K562 (cell line): ENCODE measurements at regions not wholly inside any gene's neighbourhood (a gene's known extent, or its start where the extent isn't known, plus 50 kb on each side); places are given as distances from the start of the nearest gene placed in this dataset.

Source experiments
- ATAC-seq: fragments of 200-7000 bp; cut with Tn5 transposase; 3 replicates; pipeline ENCODE4 v1.9.1; 2020; ENCODE audit warnings: moderate library complexity
- BruUV-seq: library from RNA; stranded (reverse); fragments of 400-500 nt; replicated peaks from 2 replicates; lab custom pipeline; 2021; lab: Mats Ljungman, UMichigan
- CTCF ChIA-PET: fragments of 300-600 bp; formaldehyde crosslinking; extraction: SDS; loops from one replicate; lab custom pipeline; 2021; ENCODE audit warnings: low intra/inter-chr PET ratio; lab: Yijun Ruan, JAX
- POLR2A ChIA-PET: fragments of 300-600, 350-650 bp; sonication (Branson Sonifier 250); formaldehyde crosslinking; extraction: SDS; loops from one replicate; lab custom pipeline; 2021; ENCODE audit warnings: antibody characterized with exemption, inconsistent platforms; lab: Yijun Ruan, JAX
- DNase-seq, 4 experiments: peaks; one replicate each; pipeline versions ENCODE4 v3.0.0 to v3.0.0-alpha.2; 2011 to 2018; ENCODE audit warnings: low spot score in 3 of 4, mixed read lengths in 3 of 4; ENCODE audit errors: extremely low read depth in 1 of 4
- FAIRE-seq: peaks from 2 replicates; lab custom pipeline; 2011; peaks lifted over from hg19 to GRCh38; lab: Jason Lieb, UNC
- H2AFZ ChIP-seq: 2 replicates; pipeline ENCODE4 v1.6.0; 2011; ENCODE audit warnings: low read depth, low read length, control low read depth, inconsistent platforms
- H3K27ac ChIP-seq: fragments of 200-600 bp; 3 replicates; pipeline ENCODE4 v1.8.0; 2011; ENCODE audit warnings: low read depth, mild to moderate bottlenecking, control low read depth, inconsistent platforms, low read length, moderate library complexity, mixed read lengths; ENCODE audit errors: extremely low read depth
- H3K27me3 ChIP-seq, 2 experiments: fragments of 300-600 bp in 1 of 2; 2 replicates in 1 of 2; 3 replicates in 1 of 2; pipeline versions ENCODE4 v1.6.0 to v1.8.0; 2011; ENCODE audit warnings: inconsistent platforms in 2 of 2, low read length in 2 of 2, mild to moderate bottlenecking in 1 of 2, mixed read lengths in 1 of 2, moderate library complexity in 1 of 2; ENCODE audit not compliant: control insufficient read depth in 2 of 2, insufficient read depth in 2 of 2
- H3K36me3 ChIP-seq: fragments of 300-600 bp; 3 replicates; pipeline ENCODE4 v1.8.0; 2011; ENCODE audit warnings: mild to moderate bottlenecking, low read length, inconsistent platforms; ENCODE audit not compliant: control insufficient read depth, insufficient read depth
- H3K4me1 ChIP-seq, 2 experiments: fragments of 200-600 bp in 1 of 2; replicated peaks in 1 of 2; 2 replicates in 1 of 2; 3 replicates in 1 of 2; pipeline versions ENCODE4 v1.5.1 to v1.8.0; 2011; ENCODE audit warnings: inconsistent platforms in 2 of 2, low read length in 2 of 2, mild to moderate bottlenecking in 1 of 2, mixed read lengths in 1 of 2, moderate library complexity in 1 of 2; ENCODE audit not compliant: control insufficient read depth in 2 of 2, insufficient read depth in 2 of 2
- H3K4me2 ChIP-seq: 2 replicates; pipeline ENCODE4 v1.6.1; 2011; ENCODE audit warnings: low read length, control low read depth, inconsistent platforms, mixed read lengths; ENCODE audit not compliant: insufficient read depth
- H3K4me3 ChIP-seq: fragments of 200-600 bp; sonication (generic), shearing (Covaris generic); 2 replicates; pipeline ENCODE4 v1.5.1; 2016; ENCODE audit warnings: control low read depth, inconsistent platforms
- H3K79me2 ChIP-seq: fragments of 200-600 bp; 3 replicates; pipeline ENCODE4 v1.8.0; 2011; ENCODE audit warnings: low read length, inconsistent platforms; ENCODE audit not compliant: control insufficient read depth, insufficient read depth
- H3K9ac ChIP-seq, 2 experiments: 2 replicates each; pipeline versions ENCODE4 v1.6.0 to v1.6.1; 2011; ENCODE audit warnings: low read depth in 2 of 2, low read length in 2 of 2, control low read depth in 1 of 2, inconsistent platforms in 1 of 2, mild to moderate bottlenecking in 1 of 2, mixed read lengths in 1 of 2; ENCODE audit not compliant: insufficient read depth in 1 of 2
- H3K9me1 ChIP-seq: one replicate; pipeline ENCODE4 v1.6.0; 2011; ENCODE audit warnings: inconsistent platforms, mild to moderate bottlenecking, low read length, moderate library complexity; ENCODE audit not compliant: control insufficient read depth, insufficient read depth
- H3K9me3 ChIP-seq: replicated peaks from 2 replicates; pipeline ENCODE4 v1.5.1; 2011; ENCODE audit warnings: low read depth, low read length, inconsistent platforms; ENCODE audit not compliant: control insufficient read depth, insufficient read depth
- H4K20me1 ChIP-seq: replicated peaks from 2 replicates; pipeline ENCODE4 v1.6.1; 2011; ENCODE audit warnings: low read length, inconsistent platforms, mixed read lengths; ENCODE audit not compliant: control insufficient read depth, insufficient read depth
- GABPB2 ChIP-seq: fragments of 250-450 bp; sonication (Bioruptor Pico); conservative IDR thresholded peaks from 2 replicates; pipeline ENCODE4 v1.5.1; 2021; ENCODE audit warnings: mild to moderate bottlenecking
- LARP7 ChIP-seq: fragments of 450-650 bp; IDR thresholded peaks from 2 replicates; pipeline ENCODE4 v1.6.1; 2016
- PPARD ChIP-seq: fragments of 250-450 bp; sonication (Bioruptor Pico); IDR thresholded peaks from 2 replicates; pipeline ENCODE4 v1.8.0; 2022; ENCODE audit warnings: inconsistent platforms, mild to moderate bottlenecking, moderate library complexity
- SP1 ChIP-seq: sonication (generic); formaldehyde crosslinking; IDR thresholded peaks from 2 replicates; pipeline ENCODE4 v1.8.1; 2022; ENCODE audit warnings: mild to moderate bottlenecking, missing genetic modification reagents
- SP2 ChIP-seq: IDR thresholded peaks from 2 replicates; pipeline ENCODE4 v1.6.1; 2011; ENCODE audit warnings: mild to moderate bottlenecking, low read depth, low read length, moderate library complexity; ENCODE audit not compliant: poor library complexity, severe bottlenecking; ENCODE audit errors: extremely low read depth
- SPI1 ChIP-seq: IDR thresholded peaks from 2 replicates; pipeline ENCODE4 v1.6.1; 2011; ENCODE audit warnings: low read depth, low read length, control low read depth, borderline replicate concordance
- TEAD4 ChIP-seq, 2 experiments: sonication (generic) in 1 of 2; formaldehyde crosslinking in 1 of 2; IDR thresholded peaks; 2 replicates each; pipeline versions ENCODE4 v1.6.1 to v1.8.0; 2012 to 2022; ENCODE audit warnings: borderline replicate concordance in 1 of 2, inconsistent platforms in 1 of 2, low read length in 1 of 2, mild to moderate bottlenecking in 1 of 2, missing genetic modification reagents in 1 of 2
- ZNF347 ChIP-seq: fragments of 450-650 bp; formaldehyde crosslinking; IDR thresholded peaks from 2 replicates; pipeline ENCODE4 v1.4.0; 2020; ENCODE audit warnings: low read depth, mild to moderate bottlenecking, moderate library complexity
- ZNF436 ChIP-seq: fragments of 250-450, 450-650 bp; sonication (Bioruptor Pico); formaldehyde crosslinking; IDR thresholded peaks from 2 replicates; pipeline ENCODE4 v1.7.0; 2020; ENCODE audit warnings: mild to moderate bottlenecking
- WGBS: fragments of 100-300 bp; shearing (Covaris generic); methylation state at CpG from one replicate; pipeline ENCODE4 v1.1.6; 2016; ENCODE audit warnings: low coverage, mixed read lengths; ENCODE audit not compliant: insufficient coverage; ENCODE audit errors: missing lambda C conversion rate; 5-methylcytosine and 5-hydroxymethylcytosine counted together
- in situ Hi-C: fragments of 300-500 bp; cut with MboI; formaldehyde crosslinking; loops from 4 replicates; pipeline ENCODE4 v1.15.0; 2018; ENCODE audit warnings: inconsistent platforms, mixed read lengths
- intact Hi-C: fragments of 100-400 bp; cut with micrococcal nuclease; formaldehyde crosslinking; loops from 2 replicates; pipeline ENCODE4 v1.14.2; 2022

GRCh38 chr6:144434308-144434990 is 149.3 kb downstream of the UTRN start:
- no peak; the same call in 2 of the 3 replicates for ATAC-seq

More at GRCh38 chr6:144434308-144434990, 149.3 kb downstream of the UTRN start:
- no peaks in the 10 kb centered on the region for H3K27me3 ChIP-seq
- 2% methylated on average over 5 of the region's 6 CpGs for WGBS
- H3K9me1 ChIP-seq: no peaks in the 10 kb centered on the region
- H3K4me1 ChIP-seq: no peaks in the 10 kb centered on the region
- no peak overlapping the region for H2AFZ ChIP-seq
- H3K79me2 ChIP-seq: no peaks in the 10 kb centered on the region
- peak in 1 of 4 experiments; percentile 27 for DNase-seq
- H3K9me3 ChIP-seq: no peaks in the 10 kb centered on the region
- FAIRE-seq: no peak
- H3K36me3 ChIP-seq: no peaks in the 10 kb centered on the region
- TF ChIP-seq ZNF347 (CRISPR knock-in tag) (no peak), ZNF436 (CRISPR knock-in tag) (no peak), LARP7 (no peak), SP1 (CRISPR knock-in tag) (no peak), GABPB2 (no peak), TEAD4 (IDR thresholded peaks at IDR 0.05; ENCODE audit: low read length) (no peak), TEAD4 (CRISPR knock-in tag; IDR thresholded peaks at IDR 0.05; ENCODE audit: borderline replicate concordance) (no peak), PPARD (CRISPR knock-in tag) (no peak), SPI1 (no peak), SP2 (no peak)
- H3K4me3 ChIP-seq: no peak overlapping the region
- H3K9ac ChIP-seq: no peak overlapping the region
- in situ Hi-C loops: no loop called here
- CTCF ChIA-PET: no interaction called here
- POLR2A ChIA-PET: interaction anchor here (0.6 kb wide), 1 partner anchor 16 kb away, joined by 3 read pairs; no protein-coding TSS in a partner anchor
- no peak overlapping the region for H3K4me2 ChIP-seq
- no peak overlapping the region for H3K27ac ChIP-seq
- BruUV-seq: no TSS peak
- intact Hi-C loops: no loop called here
- no peaks in the 10 kb centered on the region for H4K20me1 ChIP-seq
